Amygdala (tissue), 56 donors: ENCODE measurements at regions not wholly inside any gene's neighbourhood (a gene's known extent, or its start where the extent isn't known, plus 50 kb on each side); places are given as distances from the start of the nearest gene placed in this dataset.
"Not testable (repeated sequence)": the region's sequence is repeated elsewhere in the genome, so short reads cannot be mapped to it uniquely, and the experiment has no call there.

Source experiments
- DNase-seq, 56 donors: peaks; one replicate each; lab custom pipeline; 2025; lab: John Stamatoyannopoulos, UW

DNA sequence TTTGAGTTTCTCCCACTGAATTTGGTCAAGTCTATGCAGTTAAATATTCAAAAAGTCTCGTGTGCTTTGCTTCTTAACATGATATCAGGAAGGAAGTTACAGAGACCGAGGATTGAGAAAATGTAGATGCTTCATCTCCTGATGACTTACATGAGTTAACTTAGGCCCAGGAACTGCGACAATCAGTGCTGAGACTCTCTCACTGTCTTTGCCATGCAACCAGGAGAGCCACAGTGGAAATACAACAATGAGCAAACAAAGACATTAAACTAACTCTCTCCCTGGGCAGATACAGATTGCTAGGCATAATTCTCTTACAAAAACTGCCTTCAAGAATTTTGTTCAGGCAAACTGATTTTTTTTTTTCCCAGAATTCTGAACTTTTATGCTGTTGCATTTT is 440.6 kb upstream of the EPHA7 start:
- DNase-seq, result no peak

- DNase-seq, result no peak
Measured at GRCh38 chr6:93858213-93858612, 438.9 kb upstream of the EPHA7 start.

DNA sequence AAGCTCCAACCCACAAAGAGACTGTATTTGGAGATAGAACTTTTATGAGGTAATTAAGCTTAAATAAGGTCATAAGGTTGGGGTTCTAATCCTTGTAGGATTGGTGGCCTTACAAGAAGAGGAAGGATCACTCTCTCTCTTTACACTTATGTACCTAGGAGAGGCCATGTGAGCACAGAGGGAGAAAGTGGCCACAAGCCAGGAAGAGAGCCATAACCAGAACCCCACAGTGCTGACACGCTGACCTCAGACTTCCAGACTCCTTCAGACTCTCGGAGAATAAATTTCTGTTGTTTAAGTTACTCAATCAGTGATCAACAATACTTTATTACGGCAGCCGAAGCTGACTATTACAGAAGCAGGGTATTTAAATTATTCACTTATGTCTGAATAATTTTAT is 430.5 kb upstream of the EPHA7 start:
- DNase-seq, result no peak

GRCh38 chr6:93848031-93848742 is 428.8 kb upstream of the EPHA7 start:
- DNase-seq, result peak in 10 of 56 donors; percentile 0 to 29 (median 2)

GRCh38 chr6:93842178-93842577 is 422.8 kb upstream of the EPHA7 start:
- no peak for DNase-seq

- not testable (repeated sequence) for DNase-seq
Measured at GRCh38 chr6:93835451-93836145, 416.2 kb upstream of the EPHA7 start.

DNA sequence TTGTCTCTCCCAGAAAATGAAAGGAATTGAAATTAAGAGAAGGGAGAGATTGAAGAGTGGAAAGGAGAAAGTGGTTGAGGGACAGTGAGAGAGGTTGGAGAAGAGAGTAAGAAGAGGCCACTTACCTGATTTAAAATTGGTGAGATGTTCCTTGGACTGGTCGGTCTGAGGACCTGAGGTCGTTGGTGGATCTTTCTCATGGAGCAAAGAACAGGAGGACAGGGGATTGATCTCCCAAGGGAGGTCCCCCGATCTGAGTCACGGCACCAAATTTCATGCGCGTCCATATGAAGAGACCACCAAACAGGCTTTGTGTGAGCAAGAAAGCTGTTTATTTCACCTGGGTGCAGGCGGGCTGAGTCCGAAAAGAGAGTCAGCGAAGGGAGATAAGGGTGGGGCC is 415.7 kb upstream of the EPHA7 start:
- DNase-seq, result not testable (repeated sequence)

DNA sequence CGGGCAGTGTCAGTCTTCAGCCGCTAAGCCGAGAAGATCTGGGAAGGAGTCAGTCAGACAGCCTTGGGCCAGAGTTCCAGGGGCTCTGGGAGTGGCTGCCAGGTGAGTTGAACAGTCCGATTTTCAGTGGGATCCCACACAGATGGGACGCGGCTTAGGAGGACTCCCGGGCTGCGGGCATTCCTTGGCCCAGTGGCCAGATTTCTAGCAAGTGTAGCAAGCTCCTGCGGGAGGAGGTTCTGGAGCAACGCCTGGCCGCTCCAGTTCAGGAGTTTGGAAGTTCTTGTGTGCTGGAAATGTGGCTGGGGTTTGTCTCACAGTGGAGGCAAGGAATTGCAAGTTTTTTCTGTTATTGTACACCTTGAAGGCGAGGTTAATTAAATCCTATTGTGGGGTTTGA is 414.0 kb upstream of the EPHA7 start:
- DNase-seq, result not testable (repeated sequence)

DNA sequence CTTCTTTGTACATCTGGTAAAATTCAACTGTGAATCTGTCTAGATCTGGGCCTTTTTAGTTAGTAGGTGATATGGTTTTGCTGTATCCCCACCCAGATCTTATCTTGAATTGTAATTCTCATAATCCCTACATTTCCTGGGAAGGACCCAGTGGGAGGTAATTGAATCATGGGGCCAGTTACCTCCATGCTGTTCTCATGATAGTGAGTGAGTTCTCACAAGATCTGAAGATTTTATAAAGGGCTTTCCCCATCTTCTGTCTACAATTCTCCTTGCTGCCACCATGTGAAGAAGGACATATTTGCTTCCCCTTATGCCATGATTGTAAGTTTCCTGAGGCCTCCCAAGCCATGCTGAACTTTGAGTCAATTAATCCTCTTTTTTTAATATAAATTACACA is 410.4 kb upstream of the EPHA7 start:
- DNase-seq, result not testable (repeated sequence)

GRCh38 chr6:93829009-93829408 is 409.6 kb upstream of the EPHA7 start:
- no peak for DNase-seq

GRCh38 chr6:93828553-93828952 is 409.2 kb upstream of the EPHA7 start:
- DNase-seq, result no peak

DNA sequence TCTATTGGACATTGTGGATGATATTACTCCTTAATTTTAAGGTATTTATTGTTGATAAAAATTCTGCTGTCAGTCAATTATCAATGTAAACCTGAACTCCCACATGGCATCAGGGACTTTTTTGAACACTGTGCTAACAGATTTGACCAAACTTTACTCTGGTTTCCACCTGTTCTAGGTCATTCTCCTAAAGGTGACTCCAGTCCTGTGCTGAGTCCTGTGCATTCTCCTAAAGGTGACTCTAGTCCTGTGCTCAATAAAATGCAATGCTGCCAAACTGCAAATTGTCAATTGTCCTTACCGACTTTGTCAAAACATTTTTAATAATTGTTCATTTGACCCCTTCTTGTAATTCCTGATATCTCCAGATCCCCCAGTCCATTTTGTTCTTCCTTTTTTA is 408.4 kb upstream of the EPHA7 start:
- no peak for DNase-seq

GRCh38 chr6:93825950-93826349 is 406.6 kb upstream of the EPHA7 start:
- no peak for DNase-seq

DNA sequence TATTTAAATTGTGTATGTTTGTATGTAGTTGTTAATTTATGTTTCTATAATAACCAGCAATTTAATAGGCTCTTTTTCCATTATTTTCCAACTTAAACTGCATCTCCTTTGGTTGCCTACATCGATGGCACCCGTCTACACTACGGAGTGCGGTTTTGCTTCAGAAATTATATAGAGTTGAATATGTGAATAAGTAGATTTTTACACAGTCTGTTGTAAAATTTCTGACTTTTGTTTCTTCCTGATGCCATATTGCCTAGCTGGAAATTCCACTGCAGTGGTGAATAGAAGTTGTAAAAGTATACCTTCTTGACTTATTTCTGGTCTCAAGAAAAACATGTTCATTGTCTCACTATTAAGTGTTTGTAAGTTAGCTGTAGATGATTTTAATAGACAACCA is 404.1 kb upstream of the EPHA7 start:
- DNase-seq, result no peak

DNA sequence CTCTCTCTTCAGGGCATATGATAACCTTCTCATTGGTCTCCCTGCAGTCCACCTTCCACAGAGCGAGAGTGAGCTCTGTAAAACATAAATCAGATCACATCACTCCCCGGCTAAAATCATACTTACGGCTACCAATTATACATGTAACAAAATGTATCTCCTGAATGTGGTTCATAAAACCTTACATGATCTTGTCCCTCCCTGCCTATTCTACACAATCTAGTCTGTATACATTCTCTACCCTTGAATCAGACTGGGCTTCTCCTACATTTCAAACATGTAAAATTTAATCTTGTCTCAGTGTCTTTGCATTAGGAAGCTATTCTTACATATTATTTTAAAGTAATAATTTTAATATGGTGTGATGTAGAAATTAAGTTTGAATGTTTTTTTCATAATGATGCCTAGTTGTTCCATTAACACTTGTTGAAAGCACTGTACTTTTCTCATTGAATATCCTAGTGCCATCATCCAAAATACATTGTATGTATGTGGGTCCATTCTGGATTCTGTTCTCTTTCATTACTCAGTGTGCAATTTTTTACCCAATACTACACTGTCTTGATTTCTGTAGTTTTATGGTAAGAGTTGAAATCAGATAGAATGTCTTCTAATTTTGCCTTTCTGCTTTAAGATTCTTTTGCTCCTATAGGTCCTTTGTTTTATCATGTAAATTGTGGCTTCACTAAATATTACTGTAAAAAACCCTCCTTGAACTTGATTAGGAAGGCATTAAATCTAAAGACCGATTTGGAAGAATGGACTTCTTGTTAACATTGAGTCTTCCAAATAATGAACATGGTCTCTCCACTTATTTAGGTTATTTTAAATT is 403.3 kb upstream of the EPHA7 start:
- DNase-seq, result no peak

DNA sequence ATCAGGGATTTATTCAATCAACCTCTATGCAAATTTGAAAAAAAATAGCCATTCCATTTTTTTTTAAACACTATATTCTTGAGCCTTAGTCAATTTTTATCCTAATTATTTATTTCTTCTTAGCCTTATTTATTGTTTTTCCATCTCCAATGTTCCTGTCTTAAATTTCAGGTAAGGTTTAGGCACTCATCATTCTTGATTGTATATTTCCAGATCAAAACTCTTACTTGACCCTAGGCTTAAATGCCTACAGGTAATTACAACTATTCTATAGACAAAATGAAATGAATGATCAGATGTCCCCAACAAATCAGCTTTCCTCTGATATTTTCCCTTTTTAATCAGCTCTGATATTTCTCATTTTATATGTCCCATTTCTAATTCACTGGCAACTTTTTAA is 402.6 kb upstream of the EPHA7 start:
- no peak for DNase-seq

GRCh38 chr6:93820465-93821082 is 401.2 kb upstream of the EPHA7 start:
- DNase-seq, result no peak

- DNase-seq, result no peak
Measured at GRCh38 chr6:93819189-93819588, 399.8 kb upstream of the EPHA7 start.

DNA sequence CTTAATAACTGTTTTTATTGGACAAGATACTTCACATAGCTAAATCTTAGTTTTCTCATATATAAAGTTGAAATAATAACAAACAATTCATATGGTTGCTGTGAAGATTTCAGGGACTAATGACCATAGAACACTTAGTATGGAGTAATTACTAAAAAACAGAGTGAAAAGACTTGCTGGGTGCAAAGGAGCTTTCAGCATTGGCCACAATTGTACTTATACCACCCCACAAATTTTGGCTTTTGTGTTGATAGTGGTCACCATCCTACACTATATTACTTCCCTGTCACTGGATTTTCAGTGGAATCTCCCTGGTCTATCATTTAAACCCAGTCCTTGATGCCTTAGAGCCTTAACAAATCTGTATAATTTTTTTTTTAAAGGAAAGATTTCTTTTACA is 398.6 kb upstream of the EPHA7 start:
- no peak for DNase-seq

- no peak for DNase-seq
Measured at GRCh38 chr6:93806409-93807270, 387.3 kb upstream of the EPHA7 start.
